ENCODE measurements at regions not wholly inside any gene's neighbourhood (a gene's known extent, or its start where the extent isn't known, plus 50 kb on each side); places are given as distances from the start of the nearest gene placed in this dataset.
"Not testable (repeated sequence)": the region's sequence is repeated elsewhere in the genome, so short reads cannot be mapped to it uniquely, and the experiment has no call there.

GRCh38 chr2:176936410-176936809, 276.2 kb upstream of the HNRNPA3 start:
- DNase-seq = no peak

GRCh38 chr2:176944998-176945397, 267.6 kb upstream of the HNRNPA3 start:
- DNase-seq = no peak

DNA sequence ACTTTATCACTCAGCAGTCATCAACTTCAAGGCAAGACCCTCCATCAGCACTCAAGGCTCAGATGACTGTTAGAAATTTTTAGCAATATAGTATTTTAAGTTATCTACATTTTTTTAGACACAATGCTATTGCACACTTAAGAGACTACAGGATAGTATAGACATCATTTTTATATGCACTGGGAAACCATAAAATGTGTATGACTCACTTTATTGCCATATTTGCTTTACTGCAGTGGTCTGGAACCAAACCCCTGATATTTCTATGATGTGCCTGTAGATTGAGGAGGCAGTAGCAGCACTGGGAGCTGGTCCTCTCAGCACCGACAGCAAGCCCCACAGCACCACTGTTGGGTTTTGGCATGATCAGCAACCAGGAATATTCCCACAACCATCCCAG, 264.8 kb upstream of the HNRNPA3 start:
- DNase-seq = no peak

- DNase-seq = not testable (repeated sequence)
These were observed 261.4 kb upstream of the HNRNPA3 start for GRCh38 chr2:176951218-176951617.

DNA sequence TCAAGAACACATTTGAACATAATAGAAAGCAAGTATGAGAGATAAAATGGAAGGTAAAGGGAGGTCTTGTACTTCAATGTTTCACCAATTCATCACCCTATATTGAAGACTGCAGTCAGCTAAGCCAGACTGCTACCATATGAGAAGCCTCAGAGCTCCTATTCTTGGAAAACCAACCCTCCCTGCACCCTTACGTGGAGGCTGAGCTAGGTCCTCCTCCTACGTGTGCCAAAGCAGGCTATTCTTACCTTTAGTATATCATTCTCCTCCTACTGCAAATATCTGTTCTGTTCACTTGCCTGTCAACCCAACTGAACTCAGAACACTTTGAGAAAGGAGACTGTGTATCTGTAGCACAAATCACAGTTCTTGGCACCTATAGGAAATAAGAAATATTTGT, 255.8 kb upstream of the HNRNPA3 start:
- no peak for DNase-seq

GRCh38 chr2:176959614-176960013, 253.0 kb upstream of the HNRNPA3 start:
- DNase-seq = no peak

- no peak for DNase-seq
These were observed 252.5 kb upstream of the HNRNPA3 start for GRCh38 chr2:176960061-176960460.

DNA sequence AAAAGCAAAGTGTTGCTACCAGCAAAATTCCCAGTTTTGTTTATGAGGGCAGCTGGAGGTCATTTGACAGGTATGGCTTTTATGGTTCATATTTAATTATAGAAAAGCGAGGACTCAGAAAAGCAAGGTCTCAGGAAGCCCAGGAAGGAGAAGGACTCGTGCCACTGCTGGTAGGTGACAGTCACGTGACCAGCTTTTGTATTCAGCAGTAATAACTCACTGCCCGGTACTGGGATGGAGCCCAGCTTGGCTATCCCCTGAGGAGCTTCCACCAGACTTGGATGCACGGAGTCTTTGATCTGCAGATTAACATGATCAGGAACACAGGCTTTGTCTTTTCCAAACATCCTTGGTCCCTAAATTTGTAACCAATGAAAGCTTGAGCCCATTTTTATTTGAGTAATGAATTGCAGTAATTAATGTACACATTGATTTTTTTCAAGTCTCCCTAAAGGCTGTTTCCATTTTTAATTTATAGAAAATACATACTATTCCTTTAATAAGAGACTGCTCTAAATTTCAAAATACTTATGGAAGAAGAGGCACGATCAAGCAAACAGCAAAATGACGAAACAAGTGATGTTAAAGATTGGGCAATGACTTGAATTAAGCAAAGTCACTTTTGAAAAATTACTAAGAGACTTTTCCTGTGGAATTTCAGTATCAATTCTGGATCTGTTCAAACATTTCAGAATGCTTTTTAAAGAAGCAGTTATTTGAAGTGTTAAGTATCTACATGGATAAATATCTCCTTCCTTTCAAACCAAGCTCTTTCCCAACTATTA, 251.7 kb upstream of the HNRNPA3 start:
- no peak for DNase-seq

GRCh38 chr2:176961775-176962619, 250.6 kb upstream of the HNRNPA3 start:
- DNase-seq = no peak

DNA sequence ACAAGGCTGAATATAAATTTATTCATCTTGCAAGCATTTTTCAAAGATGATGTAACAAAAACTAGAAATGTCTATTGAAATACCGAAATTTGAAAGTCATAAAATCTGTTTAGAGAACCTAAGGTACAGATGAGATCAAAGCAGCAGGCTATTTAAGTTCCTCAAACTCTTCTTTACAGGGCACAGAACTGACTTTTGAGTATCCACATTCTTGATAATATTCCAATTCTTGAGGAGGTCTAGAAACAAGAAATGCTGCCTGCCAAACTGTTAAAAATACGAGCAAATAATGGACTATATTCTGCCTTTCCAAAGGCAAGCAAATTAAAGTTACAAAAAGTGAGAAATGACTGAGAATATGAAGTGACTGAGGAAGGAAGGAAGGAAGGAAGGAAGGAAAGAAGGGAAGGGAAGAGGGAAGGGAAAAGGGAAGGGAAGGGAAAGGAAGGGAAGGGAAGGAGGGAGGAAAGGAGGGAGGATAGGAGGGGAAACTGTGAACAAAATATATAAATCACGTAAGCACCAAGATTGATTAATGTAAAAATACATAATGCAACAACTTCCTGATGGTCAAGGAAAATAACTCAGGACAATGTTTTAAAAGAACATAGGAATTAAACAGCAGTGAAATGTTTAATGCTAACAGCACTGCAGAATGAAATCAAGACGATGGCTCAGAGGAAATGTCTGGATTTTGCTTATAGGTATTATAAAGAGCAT, 248.9 kb upstream of the HNRNPA3 start:
- DNase-seq = no peak

GRCh38 chr2:176967911-176968450, 244.6 kb upstream of the HNRNPA3 start:
- DNase-seq = no peak

DNA sequence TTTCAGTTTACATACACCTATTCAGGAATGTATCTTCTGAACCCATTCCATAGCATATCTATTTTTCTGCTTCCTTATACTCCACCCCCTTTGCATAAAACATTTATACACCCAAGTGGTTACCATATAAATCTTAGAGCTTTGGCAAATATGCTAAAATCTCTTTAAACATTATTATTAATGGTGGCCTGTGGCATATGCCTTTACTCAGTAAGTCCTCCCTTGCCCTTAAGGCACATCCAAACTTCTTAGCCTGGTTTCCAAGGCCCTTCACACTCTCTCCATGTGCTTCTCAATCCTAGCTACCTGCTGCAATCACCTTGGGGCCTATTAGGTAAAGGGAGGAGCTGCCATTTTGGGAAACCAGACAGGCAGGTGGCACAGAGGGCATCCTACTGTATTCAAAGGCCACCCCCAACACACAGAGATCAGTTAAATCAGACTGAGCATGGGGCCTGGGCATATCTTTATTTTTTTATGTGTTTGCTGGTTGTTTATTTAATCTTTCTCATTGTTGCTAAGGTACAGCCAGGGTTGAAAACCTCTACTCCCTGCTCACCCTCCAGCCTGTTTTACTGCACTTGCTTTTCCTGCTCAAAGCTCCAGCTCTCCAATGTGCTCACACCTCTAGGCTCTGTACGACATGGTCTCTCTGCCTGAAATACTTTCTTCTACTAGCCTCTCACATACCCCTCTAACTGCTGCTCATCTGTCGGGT, 242.8 kb upstream of the HNRNPA3 start:
- no peak for DNase-seq

GRCh38 chr2:176976736-176977685, 235.6 kb upstream of the HNRNPA3 start:
- DNase-seq = no peak

- no peak for DNase-seq
These were observed 233.7 kb upstream of the HNRNPA3 start for GRCh38 chr2:176978921-176979320.

DNA sequence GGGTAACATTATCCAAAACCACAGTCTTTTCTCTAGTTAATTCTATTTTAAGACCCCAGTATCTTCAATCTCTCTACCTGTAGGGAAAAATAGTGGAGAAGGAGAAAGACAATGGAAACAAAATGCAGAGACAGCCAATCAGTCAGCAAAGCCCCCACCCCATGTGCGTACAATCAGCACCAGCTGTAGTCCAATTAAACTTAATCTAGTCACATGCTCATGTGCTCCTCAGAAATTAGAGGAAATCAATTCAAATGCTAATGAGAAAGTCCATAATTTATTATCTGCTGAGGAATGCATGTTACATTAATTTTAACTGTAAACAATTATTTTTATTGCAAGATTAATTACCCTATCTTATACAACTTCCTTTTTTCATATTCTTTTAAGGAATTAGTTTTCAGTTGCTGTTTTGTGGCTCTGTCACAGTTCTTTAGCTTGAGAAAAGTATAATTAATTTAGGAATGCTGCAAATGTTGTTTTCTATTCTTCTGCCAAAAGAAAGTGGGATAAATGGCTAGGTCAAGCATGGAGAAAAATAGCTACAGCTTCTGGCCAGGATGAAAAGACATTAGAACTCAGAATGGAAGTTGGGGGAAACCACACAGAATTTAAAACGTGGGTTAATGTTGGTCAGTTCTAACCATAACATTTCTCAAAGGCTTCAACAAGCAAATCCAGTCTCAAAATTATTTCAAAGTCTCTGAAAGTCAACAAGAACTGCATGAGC, 232.4 kb upstream of the HNRNPA3 start:
- no peak for DNase-seq

DNA sequence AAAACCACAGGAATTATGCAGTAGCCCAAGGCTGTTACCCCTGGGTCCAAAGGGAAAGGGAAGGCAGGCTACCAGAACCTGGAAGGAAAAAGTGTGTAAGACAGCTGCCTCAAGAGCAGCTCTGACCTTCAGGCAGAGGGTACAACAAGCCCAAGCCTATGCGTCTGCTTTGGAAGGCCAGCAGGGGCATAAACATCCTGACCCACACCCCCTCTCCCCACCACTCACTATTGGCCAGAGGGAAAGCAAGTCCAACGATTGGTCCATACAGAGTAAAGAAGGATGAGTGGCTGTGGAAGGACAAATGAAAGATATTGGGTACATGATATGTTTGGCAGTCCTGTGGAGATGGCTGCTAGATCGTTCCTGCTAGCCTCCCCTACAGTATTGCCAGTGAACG, 227.6 kb upstream of the HNRNPA3 start:
- DNase-seq = no peak

DNA sequence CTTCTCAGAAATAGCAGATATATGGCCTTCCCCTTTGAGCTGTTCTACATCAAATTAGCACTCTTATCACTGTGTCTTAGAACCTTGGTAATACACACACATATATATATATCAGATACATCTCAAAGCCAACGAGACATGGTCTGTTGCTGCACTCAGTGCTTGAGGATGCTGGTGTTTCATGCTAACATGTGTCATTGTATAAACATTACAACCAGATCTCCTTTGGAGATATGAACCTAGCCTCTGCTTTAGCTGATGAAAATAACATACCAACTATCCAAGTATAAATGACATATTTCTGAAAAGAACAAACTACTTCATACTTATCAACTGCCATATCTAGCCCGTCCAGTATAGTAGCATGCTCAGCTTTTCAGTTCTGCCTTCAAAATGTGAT, 226.7 kb upstream of the HNRNPA3 start:
- DNase-seq = no peak

- DNase-seq = peak; percentile 75
These were observed 226.1 kb upstream of the HNRNPA3 start for GRCh38 chr2:176986487-176986886.

DNA sequence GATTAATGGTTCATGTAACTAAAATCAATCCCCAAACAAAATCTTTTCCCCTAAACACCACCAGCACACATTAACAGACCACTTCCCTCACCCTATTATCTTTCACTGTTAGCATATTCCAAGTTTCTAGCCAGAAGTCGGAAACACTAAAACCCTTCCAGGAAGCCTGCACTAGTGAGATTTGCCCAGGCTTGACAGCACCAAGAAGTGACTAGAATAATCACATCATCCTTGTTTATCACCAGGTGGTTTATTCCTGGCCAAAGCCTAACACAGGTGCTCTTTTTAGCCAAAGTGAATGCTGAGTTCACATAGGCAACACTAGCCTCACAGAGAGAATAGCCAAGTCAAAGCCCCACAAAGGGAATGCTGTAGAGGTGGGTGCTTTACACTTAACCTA, 221.2 kb upstream of the HNRNPA3 start:
- DNase-seq = no peak

DNA sequence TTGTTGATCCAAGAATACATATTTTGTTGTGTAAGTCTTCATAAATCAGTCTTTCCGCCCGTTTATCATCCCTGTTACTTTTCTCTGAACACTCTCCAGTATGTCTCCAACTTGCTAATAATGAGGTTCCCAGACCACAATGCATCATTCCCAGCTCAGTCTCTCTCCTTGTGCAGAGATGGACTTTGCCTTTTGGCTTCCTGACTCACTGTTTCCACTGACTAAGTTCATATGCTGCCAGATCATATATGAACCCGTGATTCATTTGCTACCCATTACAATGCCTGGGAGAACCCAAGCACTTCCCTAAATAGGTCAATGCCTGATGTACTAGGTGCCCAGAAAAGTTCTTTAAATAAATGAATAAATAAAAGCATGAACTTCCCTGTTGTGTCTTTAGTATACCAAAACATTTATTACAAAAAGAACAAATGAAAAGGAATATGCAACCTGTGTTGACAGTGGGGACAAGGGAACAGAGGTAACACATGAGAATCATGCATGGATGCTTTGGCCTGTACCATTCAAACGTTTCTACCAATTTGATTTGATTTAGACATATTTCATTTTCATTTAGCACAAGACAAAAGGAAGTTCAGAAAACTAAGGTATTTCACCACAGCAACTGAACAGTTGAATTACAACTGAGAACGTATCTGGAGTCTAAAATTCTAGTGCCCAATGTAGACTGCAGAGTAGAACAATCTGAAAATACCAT, 215.4 kb upstream of the HNRNPA3 start:
- DNase-seq = no peak
